UCSD-AML1 (cell line): ENCODE measurements at regions not wholly inside any gene's neighbourhood (a gene's known extent, or its start where the extent isn't known, plus 50 kb on each side); places are given as distances from the start of the nearest gene placed in this dataset.

Source experiments
- DNase-seq: peaks from one replicate; lab custom pipeline; 2025; ENCODE audit not compliant: unreplicated experiment; lab: John Stamatoyannopoulos, UW

- no peak for DNase-seq
These were observed 205.5 kb upstream of the FOXF1 start for GRCh38 chr16:86304868-86305267.

- DNase-seq = no peak
These were observed 204.9 kb upstream of the FOXF1 start for GRCh38 chr16:86305440-86305839.

GRCh38 chr16:86306011-86306644 is 204.2 kb upstream of the FOXF1 start:
- DNase-seq = no peak

- DNase-seq = no peak
These were observed 203.4 kb upstream of the FOXF1 start for GRCh38 chr16:86306811-86307513.

GRCh38 chr16:86307514-86307903 is 202.8 kb upstream of the FOXF1 start:
- DNase-seq = no peak

GRCh38 chr16:86308514-86308913 is 201.8 kb upstream of the FOXF1 start:
- no peak for DNase-seq

GRCh38 chr16:86313631-86314030 is 196.7 kb upstream of the FOXF1 start:
- DNase-seq = no peak

- no peak for DNase-seq
These were observed 195.8 kb upstream of the FOXF1 start for GRCh38 chr16:86314402-86315025.

GRCh38 chr16:86316967-86317812 is 193.1 kb upstream of the FOXF1 start:
- DNase-seq = no peak

- no peak for DNase-seq
These were observed 192.3 kb upstream of the FOXF1 start for GRCh38 chr16:86317813-86318650.

GRCh38 chr16:86319585-86320236 is 190.6 kb upstream of the FOXF1 start:
- DNase-seq = no peak

GRCh38 chr16:86320237-86320595 is 190.1 kb upstream of the FOXF1 start:
- no peak for DNase-seq

- DNase-seq = no peak
These were observed 188.8 kb upstream of the FOXF1 start for GRCh38 chr16:86321491-86321890.

- DNase-seq = no peak
These were observed 188.0 kb upstream of the FOXF1 start for GRCh38 chr16:86322283-86322682.

- no peak for DNase-seq
These were observed 187.5 kb upstream of the FOXF1 start for GRCh38 chr16:86322806-86323205.

GRCh38 chr16:86324320-86324719 is 186.0 kb upstream of the FOXF1 start:
- DNase-seq = no peak

- no peak for DNase-seq
These were observed 185.0 kb upstream of the FOXF1 start for GRCh38 chr16:86325360-86325759.

GRCh38 chr16:86325895-86326294 is 184.4 kb upstream of the FOXF1 start:
- DNase-seq = no peak

GRCh38 chr16:86327321-86327720 is 183.0 kb upstream of the FOXF1 start:
- no peak for DNase-seq

- no peak for DNase-seq
These were observed 179.4 kb upstream of the FOXF1 start for GRCh38 chr16:86330906-86331305.
